SK-N-SH treated with all-trans-retinoic acid at 6 μM for 48 hours (cell line): ENCODE measurements at regions not wholly inside any gene's neighbourhood (a gene's known extent, or its start where the extent isn't known, plus 50 kb on each side); places are given as distances from the start of the nearest gene placed in this dataset.

Source experiments
- ESRRG ChIP-seq: fragments of 250-450 bp; sonication (Bioruptor Pico); IDR thresholded peaks from 2 replicates; pipeline ENCODE4 v1.6.1; 2021; ENCODE audit warnings: mild to moderate bottlenecking
- RARB ChIP-seq: fragments of 250-450 bp; sonication (Bioruptor Pico); IDR thresholded peaks from 2 replicates; pipeline ENCODE4 v1.8.0; 2021; ENCODE audit warnings: mild to moderate bottlenecking, moderate library complexity
- ZNF565 ChIP-seq: fragments of 450-650 bp; formaldehyde crosslinking; conservative IDR thresholded peaks from 2 replicates; pipeline ENCODE4 v1.5.0; 2020; ENCODE audit warnings: low read depth, mild to moderate bottlenecking, moderate library complexity
- ZNF8 ChIP-seq: fragments of 450-650 bp; formaldehyde crosslinking; IDR thresholded peaks from 2 replicates; pipeline ENCODE4 v1.5.0; 2020; ENCODE audit warnings: mild to moderate bottlenecking, moderate library complexity

DNA sequence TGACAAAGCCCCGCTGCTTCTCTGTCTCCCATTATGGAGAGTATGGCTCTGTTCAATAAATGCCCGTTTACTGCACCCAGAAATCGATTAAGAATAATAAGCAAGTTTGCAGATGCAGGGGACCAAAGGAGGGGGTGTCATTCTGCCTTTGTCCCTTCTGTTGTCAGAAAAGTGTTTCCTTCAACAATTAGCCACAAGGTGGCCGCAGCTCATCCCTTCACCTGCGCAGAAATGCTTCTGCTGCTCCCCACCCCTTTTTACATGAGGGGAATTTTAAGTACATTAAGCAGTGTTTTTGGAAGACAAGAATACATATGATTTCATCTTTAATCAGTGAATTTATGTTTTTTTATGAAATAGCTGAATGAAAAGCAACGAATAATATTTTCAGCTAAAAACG, 175.6 kb upstream of the ARX start:
- TF ChIP-seq ESRRG (CRISPR knock-in tag) (no peak), RARB (CRISPR knock-in tag) (no peak), ZNF565 (CRISPR knock-in tag) (no peak), ZNF8 (no peak)
